C4-2B (cell line): ENCODE measurements at regions not wholly inside any gene's neighbourhood (a gene's known extent, or its start where the extent isn't known, plus 50 kb on each side); places are given as distances from the start of the nearest gene placed in this dataset.

Source experiments
- H3K27ac ChIP-seq: fragments of 450-650 bp; 2 replicates; pipeline ENCODE4 v1.5.1; 2017
- ZFX ChIP-seq: fragments of 450-650 bp; IDR thresholded peaks from 2 replicates; pipeline ENCODE4 v1.6.1; 2017
- TF ChIP-seq, protein P1 (sequence below): fragments of 450-650 bp; conservative IDR thresholded peaks from 2 replicates; pipeline ENCODE4 v1.5.1; 2017; ENCODE audit warnings: mild to moderate bottlenecking

DNA sequence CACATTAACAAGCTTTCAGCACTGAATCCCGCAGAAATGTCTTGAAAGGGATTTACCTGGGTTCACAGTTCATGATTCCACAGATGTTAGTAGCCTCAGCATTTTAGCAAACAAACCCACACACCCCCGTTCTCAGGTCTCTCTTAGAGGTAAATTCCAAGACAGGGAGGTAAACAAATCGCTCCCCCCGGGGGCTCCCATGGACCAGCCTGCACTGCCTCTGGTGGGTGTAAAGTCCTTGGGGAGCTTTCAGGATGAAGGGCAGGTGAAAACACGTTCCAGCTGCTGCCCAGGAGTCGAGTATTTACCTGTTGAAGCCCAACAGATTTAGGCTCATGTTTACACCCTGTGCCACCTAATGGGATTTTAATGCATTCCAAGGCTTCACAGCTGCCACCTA, 187.0 kb upstream of the FOXQ1 start:
- H3K27ac ChIP-seq = no peak overlapping the region
- no peak for TF ChIP-seq ZFX
- TF ChIP-seq, protein P1, sequence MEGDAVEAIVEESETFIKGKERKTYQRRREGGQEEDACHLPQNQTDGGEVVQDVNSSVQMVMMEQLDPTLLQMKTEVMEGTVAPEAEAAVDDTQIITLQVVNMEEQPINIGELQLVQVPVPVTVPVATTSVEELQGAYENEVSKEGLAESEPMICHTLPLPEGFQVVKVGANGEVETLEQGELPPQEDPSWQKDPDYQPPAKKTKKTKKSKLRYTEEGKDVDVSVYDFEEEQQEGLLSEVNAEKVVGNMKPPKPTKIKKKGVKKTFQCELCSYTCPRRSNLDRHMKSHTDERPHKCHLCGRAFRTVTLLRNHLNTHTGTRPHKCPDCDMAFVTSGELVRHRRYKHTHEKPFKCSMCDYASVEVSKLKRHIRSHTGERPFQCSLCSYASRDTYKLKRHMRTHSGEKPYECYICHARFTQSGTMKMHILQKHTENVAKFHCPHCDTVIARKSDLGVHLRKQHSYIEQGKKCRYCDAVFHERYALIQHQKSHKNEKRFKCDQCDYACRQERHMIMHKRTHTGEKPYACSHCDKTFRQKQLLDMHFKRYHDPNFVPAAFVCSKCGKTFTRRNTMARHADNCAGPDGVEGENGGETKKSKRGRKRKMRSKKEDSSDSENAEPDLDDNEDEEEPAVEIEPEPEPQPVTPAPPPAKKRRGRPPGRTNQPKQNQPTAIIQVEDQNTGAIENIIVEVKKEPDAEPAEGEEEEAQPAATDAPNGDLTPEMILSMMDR = no peak

DNA sequence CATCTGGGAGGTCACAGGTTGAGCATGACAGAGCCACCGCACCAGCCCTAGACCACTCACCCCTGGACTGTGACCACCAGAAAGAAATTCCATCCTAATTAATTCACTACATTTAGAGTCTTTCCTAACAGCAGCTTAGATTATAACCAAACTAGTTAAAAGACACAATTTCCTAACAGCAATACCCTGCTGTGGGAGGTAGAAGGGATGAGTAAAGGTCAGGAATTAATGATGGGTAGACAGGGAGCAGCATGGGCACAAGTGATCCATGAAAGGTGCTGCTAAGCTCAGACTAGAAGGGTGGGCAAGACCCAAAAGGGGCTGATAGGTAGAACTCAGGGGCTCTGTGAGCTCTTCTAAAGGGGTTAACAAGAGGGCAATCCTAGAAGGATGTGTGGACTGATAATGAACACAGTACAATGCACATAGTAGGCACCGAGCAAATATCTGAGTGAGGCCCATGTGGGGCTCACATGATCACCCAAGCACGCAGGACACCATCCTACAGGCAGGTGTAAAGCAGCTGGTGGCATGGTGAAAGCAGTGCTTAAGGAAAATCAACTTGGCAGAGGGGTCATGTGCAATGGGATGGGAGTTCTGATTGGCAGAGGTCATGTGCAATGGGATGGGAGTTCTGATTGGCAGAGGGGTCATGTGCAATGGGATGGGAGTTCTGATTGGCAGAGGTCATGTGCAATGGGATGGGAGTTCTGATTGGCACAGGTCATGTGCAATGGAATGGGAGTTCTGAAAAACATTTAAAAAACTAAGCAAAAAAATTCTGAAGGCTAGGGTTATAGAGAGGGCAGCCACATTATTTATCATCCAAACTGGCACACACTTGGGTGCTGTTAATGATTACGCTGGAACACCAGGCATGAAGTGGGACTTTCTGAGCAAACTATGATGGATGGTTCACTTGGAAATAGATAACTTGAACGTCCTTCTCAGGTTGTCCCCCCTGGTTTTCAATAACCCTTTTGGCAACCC, 188.2 kb upstream of the FOXQ1 start:
- no peak overlapping the region for H3K27ac ChIP-seq
- no peak for TF ChIP-seq ZFX
- TF ChIP-seq, protein P1 = no peak

DNA sequence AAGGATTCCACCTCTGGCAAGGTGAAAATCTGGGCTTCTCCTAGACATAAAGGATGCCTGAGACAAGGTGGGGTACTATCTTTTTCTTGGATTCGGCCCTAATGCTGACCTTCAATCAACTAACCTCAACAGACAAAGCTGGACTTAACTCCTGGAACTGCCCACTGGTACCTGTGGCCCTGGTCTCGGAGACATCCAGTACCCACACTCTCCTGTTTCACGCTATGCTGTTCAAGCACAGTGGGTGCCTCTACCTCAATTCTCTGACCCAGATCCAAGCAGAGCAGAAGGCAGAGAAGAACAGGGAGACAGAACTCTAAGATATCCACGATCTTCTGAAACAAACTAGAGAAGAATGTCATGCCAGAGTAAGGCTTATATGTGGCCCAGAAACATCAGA, 189.8 kb upstream of the FOXQ1 start:
- no peak overlapping the region for H3K27ac ChIP-seq
- no peak for TF ChIP-seq ZFX
- TF ChIP-seq, protein P1 = no peak

DNA sequence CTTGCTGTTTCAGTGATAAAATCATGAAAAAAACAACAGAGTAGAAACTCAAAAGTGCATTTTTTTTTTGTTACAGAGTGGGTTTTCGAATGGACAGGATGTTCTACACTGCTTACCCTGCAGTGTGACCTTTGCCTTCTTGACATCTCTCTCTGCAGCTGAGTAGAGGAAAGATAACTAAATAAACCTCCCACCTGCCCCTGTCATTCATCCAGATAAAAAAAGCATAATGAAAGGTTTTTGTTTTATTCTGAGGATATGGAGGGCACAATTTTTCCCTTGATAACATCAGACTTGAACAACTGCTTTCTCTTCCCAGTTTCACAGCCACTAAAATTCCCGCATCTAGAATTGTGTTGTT, 193.6 kb upstream of the FOXQ1 start:
- TF ChIP-seq ZFX = no peak
- TF ChIP-seq, protein P1 = no peak
- H3K27ac ChIP-seq = no peak overlapping the region

DNA sequence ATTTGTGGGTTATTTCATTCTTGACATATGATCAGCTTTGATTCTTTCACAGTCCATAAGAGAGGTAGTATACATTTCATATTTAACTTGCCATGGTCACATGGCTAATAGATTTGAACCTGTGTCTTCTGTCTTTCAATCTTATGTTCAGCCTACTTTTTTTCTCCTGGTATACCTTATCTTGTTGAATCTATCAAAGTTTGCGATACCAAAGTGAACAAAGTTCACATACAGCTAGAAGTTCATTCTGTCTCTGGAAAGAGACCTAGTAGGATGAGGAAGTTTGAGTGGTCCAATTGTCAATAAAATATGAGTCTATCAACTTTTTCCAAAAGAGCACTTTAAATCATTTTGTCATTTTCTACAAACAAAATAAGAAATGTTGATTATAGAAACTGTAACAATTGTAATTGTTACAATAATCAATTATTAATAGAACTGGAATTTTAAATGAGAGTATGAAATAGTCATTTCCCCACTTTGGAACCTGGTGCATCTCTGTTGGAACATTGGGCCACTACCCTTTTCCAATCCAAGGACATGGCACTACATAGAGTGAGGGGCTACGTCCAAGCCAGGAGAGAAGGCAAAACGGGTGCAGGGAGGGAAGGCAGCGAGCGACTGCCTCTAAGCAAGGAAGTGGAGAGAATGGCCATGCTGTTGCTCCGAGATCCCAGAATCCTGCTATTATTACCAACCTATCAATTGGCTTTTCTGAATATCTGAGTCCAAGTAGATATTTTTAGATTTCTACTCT, 194.2 kb upstream of the FOXQ1 start:
- H3K27ac ChIP-seq = no peak overlapping the region
- no peak for TF ChIP-seq ZFX
- TF ChIP-seq, protein P1 = no peak

DNA sequence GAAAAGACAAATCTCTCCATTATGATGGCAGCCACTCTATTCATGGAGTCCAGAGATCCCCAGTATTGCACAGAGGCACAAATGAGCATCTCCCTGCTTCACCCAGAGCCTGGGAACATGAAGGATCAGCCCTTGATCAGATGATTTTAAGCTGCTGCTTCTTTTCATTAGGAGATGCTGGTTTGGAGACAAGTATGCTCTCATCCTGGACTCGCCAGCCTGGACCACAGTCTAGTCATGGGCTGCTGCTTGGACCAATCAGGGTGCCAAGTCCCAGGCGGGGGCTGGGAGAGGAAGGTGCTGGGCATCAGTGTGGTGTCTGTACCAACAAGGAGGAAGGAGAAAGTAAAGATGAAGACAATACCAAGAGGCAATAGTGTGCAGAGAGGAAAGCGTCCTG, 195.7 kb upstream of the FOXQ1 start:
- TF ChIP-seq, protein P1 = no peak
- TF ChIP-seq ZFX = no peak
- no peak overlapping the region for H3K27ac ChIP-seq
